ENCODE measurements at regions not wholly inside any gene's neighbourhood (a gene's known extent, or its start where the extent isn't known, plus 50 kb on each side); places are given as distances from the start of the nearest gene placed in this dataset.
A peak's percentile ranks its signal among the peaks of the same experiment; 100 is the strongest.

GRCh38 chr13:70729369-70729768 lies 621.1 kb upstream of the KLHL1 start:
- H3K9me3 ChIP-seq (ENCODE audit: control insufficient read depth in 2 of 2, insufficient read depth in 1 of 2, low read depth in 1 of 2, low read length in 1 of 2) = no peaks in the 10 kb centered on the region
- 43 to 84% (median 61%) methylated on average over 2 of the region's 2 CpGs for WGBS, 3 donors
- DNase-seq = no peak
- no peaks in the 10 kb centered on the region for H3K4me1 ChIP-seq (ENCODE audit: control insufficient read depth in 3 of 3, insufficient read depth in 2 of 3, low read depth in 1 of 3, low read length in 2 of 3)
- no peak overlapping the region for H3K4me3 ChIP-seq (ENCODE audit: low read depth in 1 of 3, low read length in 3 of 3)
- no peaks in the 10 kb centered on the region for H3K36me3 ChIP-seq (ENCODE audit: control insufficient read depth in 3 of 3, insufficient read depth in 2 of 3, low read depth in 1 of 3, low read length in 3 of 3)
- H3K27me3 ChIP-seq (ENCODE audit: control insufficient read depth in 3 of 3, insufficient read depth in 3 of 3, low read length in 3 of 3) = no peaks in the 10 kb centered on the region
- H3K27ac ChIP-seq (ENCODE audit: low read depth in 1 of 3, low read length in 2 of 3) = no peak overlapping the region
- no peak for FAIRE-seq

DNA sequence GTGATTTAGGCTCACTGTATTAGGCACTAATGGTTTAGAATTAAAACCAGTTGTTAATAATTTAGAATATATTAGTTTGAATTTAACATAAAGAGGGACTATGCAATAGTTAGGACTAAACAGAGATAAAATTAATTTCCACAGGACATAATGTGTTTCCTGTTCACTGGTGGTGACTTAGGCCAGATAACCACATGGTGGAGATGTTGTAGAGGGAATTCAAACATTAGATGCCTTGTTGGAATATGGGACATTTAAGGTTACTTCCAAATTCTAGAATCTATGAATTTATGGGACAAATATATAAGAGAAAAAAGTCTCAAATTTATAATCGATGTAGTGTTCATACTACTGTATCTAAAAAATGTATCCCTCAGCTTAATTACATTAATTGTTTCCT lies 615.5 kb upstream of the KLHL1 start:
- no peaks in the 10 kb centered on the region for H3K9me3 ChIP-seq (ENCODE audit: control insufficient read depth in 2 of 2, insufficient read depth in 1 of 2, low read depth in 1 of 2, low read length in 1 of 2)
- FAIRE-seq (no peak), DNase-seq (peak in 1 of 2 donors; percentile 1)
- H3K27me3 ChIP-seq (ENCODE audit: control insufficient read depth in 3 of 3, insufficient read depth in 3 of 3, low read length in 3 of 3) = no peaks in the 10 kb centered on the region
- no peak overlapping the region for H3K4me3 ChIP-seq (ENCODE audit: low read depth in 1 of 3, low read length in 3 of 3)
- no peak overlapping the region for H3K27ac ChIP-seq (ENCODE audit: low read depth in 1 of 3, low read length in 2 of 3)
- WGBS, 3 donors = 53 to 64% (median 57%) methylated on average over 1 of the region's 1 CpG
- no peaks in the 10 kb centered on the region for H3K36me3 ChIP-seq (ENCODE audit: control insufficient read depth in 3 of 3, insufficient read depth in 2 of 3, low read depth in 1 of 3, low read length in 3 of 3)
- no peaks in the 10 kb centered on the region for H3K4me1 ChIP-seq (ENCODE audit: control insufficient read depth in 3 of 3, insufficient read depth in 2 of 3, low read depth in 1 of 3, low read length in 2 of 3)

GRCh38 chr13:70720386-70720785 lies 612.1 kb upstream of the KLHL1 start:
- WGBS, 3 donors = 6 to 21% (median 17%) methylated on average over 1 of the region's 1 CpG
- no peak for DNase-seq
- Histone ChIP-seq H3K4me1 (ENCODE audit: control insufficient read depth in 3 of 3, insufficient read depth in 2 of 3, low read depth in 1 of 3, low read length in 2 of 3) (no peaks in the 10 kb centered on the region), H3K9me3 (ENCODE audit: control insufficient read depth in 2 of 2, insufficient read depth in 1 of 2, low read depth in 1 of 2, low read length in 1 of 2) (no peaks in the 10 kb centered on the region), H3K36me3 (ENCODE audit: control insufficient read depth in 3 of 3, insufficient read depth in 2 of 3, low read depth in 1 of 3, low read length in 3 of 3) (no peaks in the 10 kb centered on the region), H3K27ac (ENCODE audit: low read depth in 1 of 3, low read length in 2 of 3) (no peak overlapping the region), H3K4me3 (ENCODE audit: low read depth in 1 of 3, low read length in 3 of 3) (no peak overlapping the region), H3K27me3 (ENCODE audit: control insufficient read depth in 3 of 3, insufficient read depth in 3 of 3, low read length in 3 of 3) (no peaks in the 10 kb centered on the region)
- no peak for FAIRE-seq

- WGBS, 3 donors = 50 to 83% (median 57%) methylated on average over 1 of the region's 1 CpG
- no peak for FAIRE-seq
These were observed 606.7 kb upstream of the KLHL1 start for GRCh38 chr13:70714993-70715392.

DNA sequence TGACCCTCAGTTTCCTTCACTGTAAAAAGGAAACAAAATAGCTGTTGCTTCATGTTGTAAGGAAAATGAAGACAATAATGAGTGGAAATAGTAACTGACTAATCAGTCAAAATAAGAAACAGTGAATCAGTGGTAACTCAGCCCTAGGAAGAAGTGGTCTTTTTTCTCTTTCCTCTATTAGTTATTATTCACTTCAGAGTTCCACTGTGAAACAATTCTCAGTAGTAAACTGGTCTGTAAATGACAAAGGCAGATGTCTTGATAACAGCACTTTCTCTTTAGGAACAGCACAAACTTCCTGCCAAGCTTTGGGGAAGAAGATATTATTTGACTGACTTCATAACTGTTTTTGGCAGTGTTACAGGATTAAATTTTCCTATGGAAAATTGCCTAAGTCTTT lies 600.5 kb upstream of the KLHL1 start:
- no peak for FAIRE-seq
- no peaks in the 10 kb centered on the region for H3K9me3 ChIP-seq (ENCODE audit: control insufficient read depth in 2 of 2, insufficient read depth in 1 of 2, low read depth in 1 of 2, low read length in 1 of 2)
- H3K27me3 ChIP-seq (ENCODE audit: control insufficient read depth in 3 of 3, insufficient read depth in 3 of 3, low read length in 3 of 3) = no peaks in the 10 kb centered on the region
- H3K36me3 ChIP-seq (ENCODE audit: control insufficient read depth in 3 of 3, insufficient read depth in 2 of 3, low read depth in 1 of 3, low read length in 3 of 3) = no peaks in the 10 kb centered on the region
- H3K4me3 ChIP-seq (ENCODE audit: low read depth in 1 of 3, low read length in 3 of 3) = no peak overlapping the region
- no peaks in the 10 kb centered on the region for H3K4me1 ChIP-seq (ENCODE audit: control insufficient read depth in 3 of 3, insufficient read depth in 2 of 3, low read depth in 1 of 3, low read length in 2 of 3)
- no peak overlapping the region for H3K27ac ChIP-seq (ENCODE audit: low read depth in 1 of 3, low read length in 2 of 3)
- DNase-seq = no peak

More at GRCh38 chr13:70714993-70715392, 606.7 kb upstream of the KLHL1 start:
- Histone ChIP-seq H3K9me3 (ENCODE audit: control insufficient read depth in 2 of 2, insufficient read depth in 1 of 2, low read depth in 1 of 2, low read length in 1 of 2) (no peaks in the 10 kb centered on the region), H3K36me3 (ENCODE audit: control insufficient read depth in 3 of 3, insufficient read depth in 2 of 3, low read depth in 1 of 3, low read length in 3 of 3) (no peaks in the 10 kb centered on the region), H3K4me3 (ENCODE audit: low read depth in 1 of 3, low read length in 3 of 3) (no peak overlapping the region), H3K27ac (ENCODE audit: low read depth in 1 of 3, low read length in 2 of 3) (no peak overlapping the region), H3K27me3 (ENCODE audit: control insufficient read depth in 3 of 3, insufficient read depth in 3 of 3, low read length in 3 of 3) (no peaks in the 10 kb centered on the region), H3K4me1 (ENCODE audit: control insufficient read depth in 3 of 3, insufficient read depth in 2 of 3, low read depth in 1 of 3, low read length in 2 of 3) (no peaks in the 10 kb centered on the region)
- no peak for DNase-seq

DNA sequence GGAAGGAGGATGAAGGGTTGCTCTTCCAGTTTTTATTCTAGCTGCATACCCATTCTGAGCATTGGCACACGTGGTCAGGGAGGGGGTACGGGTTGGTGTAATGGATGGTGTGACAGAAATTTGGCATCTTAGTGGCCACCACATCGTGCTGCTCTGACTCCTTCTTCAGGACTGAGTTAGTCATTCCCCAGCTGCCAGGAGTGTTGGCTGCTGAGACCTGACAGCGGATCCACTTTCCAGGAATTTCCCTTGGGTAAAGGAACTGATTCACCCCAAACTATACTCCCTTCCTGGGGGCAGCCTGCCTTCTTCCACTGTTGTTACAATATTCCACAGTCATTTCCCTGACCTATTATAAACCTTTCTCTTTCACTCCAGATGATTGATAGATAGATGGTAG lies 595.5 kb upstream of the KLHL1 start:
- FAIRE-seq (no peak), DNase-seq (no peak)
- Histone ChIP-seq H3K9me3 (ENCODE audit: control insufficient read depth in 2 of 2, insufficient read depth in 1 of 2, low read depth in 1 of 2, low read length in 1 of 2) (no peaks in the 10 kb centered on the region), H3K27ac (ENCODE audit: low read depth in 1 of 3, low read length in 2 of 3) (no peak overlapping the region), H3K4me3 (ENCODE audit: low read depth in 1 of 3, low read length in 3 of 3) (no peak overlapping the region), H3K27me3 (ENCODE audit: control insufficient read depth in 3 of 3, insufficient read depth in 3 of 3, low read length in 3 of 3) (no peaks in the 10 kb centered on the region), H3K4me1 (ENCODE audit: control insufficient read depth in 3 of 3, insufficient read depth in 2 of 3, low read depth in 1 of 3, low read length in 2 of 3) (no peaks in the 10 kb centered on the region), H3K36me3 (ENCODE audit: control insufficient read depth in 3 of 3, insufficient read depth in 2 of 3, low read depth in 1 of 3, low read length in 3 of 3) (no peaks in the 10 kb centered on the region)
- 70 to 77% (median 75%) methylated on average over 4 of the region's 4 CpGs for WGBS, 3 donors

DNA sequence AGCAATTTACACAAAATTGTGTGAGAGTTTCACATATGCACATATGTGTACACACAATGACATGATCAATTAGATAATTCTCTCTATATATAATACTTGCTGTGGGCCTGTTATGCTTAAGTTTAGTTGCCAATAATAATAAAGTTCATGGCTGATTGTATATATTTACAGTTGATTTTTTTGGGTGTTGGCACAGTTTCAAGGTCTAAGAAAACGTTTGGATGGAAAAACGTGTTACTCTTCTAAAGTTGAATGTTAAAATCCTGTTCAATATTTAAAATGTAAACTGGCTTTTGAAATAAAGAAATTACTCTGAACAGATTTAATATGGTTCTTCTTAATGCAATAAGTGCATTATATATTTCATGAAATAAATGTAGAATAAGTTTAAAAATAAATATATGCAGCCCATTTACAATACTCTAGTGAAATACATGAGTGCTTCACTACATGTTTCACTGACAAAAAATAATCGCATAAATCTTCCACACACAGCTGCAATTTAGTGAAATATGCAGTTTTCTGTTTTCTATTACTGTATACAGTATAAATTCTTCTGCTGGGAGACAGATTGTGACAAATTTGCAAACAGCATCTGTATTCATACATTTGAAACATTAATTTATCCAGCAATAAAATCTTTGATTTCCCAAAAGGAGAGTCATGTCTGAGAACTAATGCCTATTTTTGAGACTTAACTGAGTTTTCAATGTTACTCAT lies 586.9 kb upstream of the KLHL1 start:
- FAIRE-seq (no peak), DNase-seq (no peak)
- Histone ChIP-seq H3K27me3 (ENCODE audit: control insufficient read depth in 3 of 3, insufficient read depth in 3 of 3, low read length in 3 of 3) (no peaks in the 10 kb centered on the region), H3K27ac (ENCODE audit: low read depth in 1 of 3, low read length in 2 of 3) (no peak overlapping the region), H3K4me3 (ENCODE audit: low read depth in 1 of 3, low read length in 3 of 3) (no peak overlapping the region), H3K9me3 (ENCODE audit: control insufficient read depth in 2 of 2, insufficient read depth in 1 of 2, low read depth in 1 of 2, low read length in 1 of 2) (no peaks in the 10 kb centered on the region), H3K36me3 (ENCODE audit: control insufficient read depth in 3 of 3, insufficient read depth in 2 of 3, low read depth in 1 of 3, low read length in 3 of 3) (no peaks in the 10 kb centered on the region), H3K4me1 (ENCODE audit: control insufficient read depth in 3 of 3, insufficient read depth in 2 of 3, low read depth in 1 of 3, low read length in 2 of 3) (no peaks in the 10 kb centered on the region)
- WGBS, 3 donors = 34 to 42% (median 40%) methylated on average over 3 of the region's 3 CpGs

DNA sequence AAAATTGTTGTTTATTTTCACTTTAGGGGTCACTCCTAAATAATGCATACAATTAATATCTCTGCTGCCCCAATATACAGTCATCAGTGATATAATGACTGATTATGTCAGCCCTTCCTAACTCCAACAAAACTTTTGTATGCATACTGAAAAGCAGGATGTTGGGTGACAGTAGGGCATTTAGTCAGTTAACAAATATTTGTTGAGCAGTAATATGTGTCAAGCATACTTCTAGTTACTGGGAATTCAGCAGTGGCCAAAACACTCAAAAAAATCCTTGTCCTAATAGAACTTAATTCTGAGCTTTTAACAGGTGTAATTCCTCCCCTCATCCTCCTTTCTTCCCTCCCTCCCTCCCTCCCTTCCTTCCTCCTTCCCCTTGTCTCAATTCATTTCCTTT lies 560.7 kb upstream of the KLHL1 start:
- FAIRE-seq (no peak), DNase-seq (no peak)
- Histone ChIP-seq H3K9me3 (ENCODE audit: control insufficient read depth in 2 of 2, insufficient read depth in 1 of 2, low read depth in 1 of 2, low read length in 1 of 2) (peaks cover 0 to 2% of the 10 kb centered on the region in 2 donors), H3K4me1 (ENCODE audit: control insufficient read depth in 3 of 3, insufficient read depth in 2 of 3, low read depth in 1 of 3, low read length in 2 of 3) (no peaks in the 10 kb centered on the region), H3K36me3 (ENCODE audit: control insufficient read depth in 3 of 3, insufficient read depth in 2 of 3, low read depth in 1 of 3, low read length in 3 of 3) (no peaks in the 10 kb centered on the region), H3K27me3 (ENCODE audit: control insufficient read depth in 3 of 3, insufficient read depth in 3 of 3, low read length in 3 of 3) (no peaks in the 10 kb centered on the region), H3K4me3 (ENCODE audit: low read depth in 1 of 3, low read length in 3 of 3) (no peak overlapping the region), H3K27ac (ENCODE audit: low read depth in 1 of 3, low read length in 2 of 3) (no peak overlapping the region)

GRCh38 chr13:70668293-70668692 lies 560.0 kb upstream of the KLHL1 start:
- H3K36me3 ChIP-seq (ENCODE audit: control insufficient read depth in 3 of 3, insufficient read depth in 2 of 3, low read depth in 1 of 3, low read length in 3 of 3) = no peaks in the 10 kb centered on the region
- DNase-seq (peak in 1 of 2 donors; percentile 1), FAIRE-seq (no peak)
- no peak overlapping the region for H3K27ac ChIP-seq (ENCODE audit: low read depth in 1 of 3, low read length in 2 of 3)
- no peaks in the 10 kb centered on the region for H3K27me3 ChIP-seq (ENCODE audit: control insufficient read depth in 3 of 3, insufficient read depth in 3 of 3, low read length in 3 of 3)
- 5 to 53% (median 38%) methylated on average over 1 of the region's 1 CpG for WGBS, 3 donors
- no peaks in the 10 kb centered on the region for H3K4me1 ChIP-seq (ENCODE audit: control insufficient read depth in 3 of 3, insufficient read depth in 2 of 3, low read depth in 1 of 3, low read length in 2 of 3)
- H3K9me3 ChIP-seq (ENCODE audit: control insufficient read depth in 2 of 2, insufficient read depth in 1 of 2, low read depth in 1 of 2, low read length in 1 of 2) = peaks cover 0 to 2% of the 10 kb centered on the region in 2 donors
- no peak overlapping the region for H3K4me3 ChIP-seq (ENCODE audit: low read depth in 1 of 3, low read length in 3 of 3)
